Liver (tissue), 8 donors: ENCODE measurements at regions not wholly inside any gene's neighbourhood (a gene's known extent, or its start where the extent isn't known, plus 50 kb on each side); places are given as distances from the start of the nearest gene placed in this dataset.

Source experiments
- DNase-seq: peaks from one replicate; pipeline ENCODE4 v3.0.0-alpha.2; 2017; ENCODE audit warnings: low spot score
- H3K27ac ChIP-seq, 2 donors: one replicate each; pipeline ENCODE4 v1.7.0; 2013; ENCODE audit warnings: inconsistent platforms in 2 of 2, low read length in 2 of 2, control low read depth in 1 of 2, low read depth in 1 of 2, mild to moderate bottlenecking in 1 of 2
- H3K27me3 ChIP-seq, 4 donors: one replicate each; pipeline versions ENCODE4 v1.6.1 to v1.7.0; 2013; ENCODE audit warnings: low read length in 3 of 4, inconsistent platforms in 1 of 4, mild to moderate bottlenecking in 1 of 4, moderate library complexity in 1 of 4; ENCODE audit not compliant: control insufficient read depth in 4 of 4, insufficient read depth in 4 of 4
- H3K36me3 ChIP-seq, 4 donors: one replicate each; pipeline versions ENCODE4 v1.6.1 to v1.7.0; 2013; ENCODE audit warnings: low read length in 3 of 4, mild to moderate bottlenecking in 3 of 4, low read depth in 1 of 4, moderate library complexity in 1 of 4; ENCODE audit not compliant: control insufficient read depth in 4 of 4, insufficient read depth in 3 of 4
- H3K4me1 ChIP-seq, 4 donors: one replicate each; pipeline versions ENCODE4 v1.6.1 to v1.7.0; 2013; ENCODE audit warnings: low read length in 3 of 4, mild to moderate bottlenecking in 3 of 4, moderate library complexity in 1 of 4; ENCODE audit not compliant: control insufficient read depth in 4 of 4, insufficient read depth in 4 of 4
- H3K4me3 ChIP-seq, 3 donors: one replicate each; pipeline versions ENCODE4 v1.6.1 to v1.7.0; 2013; ENCODE audit warnings: low read length in 3 of 3, control low read depth in 1 of 3, low read depth in 1 of 3, mild to moderate bottlenecking in 1 of 3
- H3K9ac ChIP-seq, 2 donors: one replicate each; pipeline ENCODE4 v1.7.0; 2013; ENCODE audit warnings: low read length in 2 of 2, mild to moderate bottlenecking in 2 of 2, moderate library complexity in 2 of 2, control low read depth in 1 of 2, low read depth in 1 of 2
- H3K9me3 ChIP-seq, 4 donors: one replicate each; pipeline versions ENCODE4 v1.6.1 to v1.7.0; 2013; ENCODE audit warnings: low read length in 3 of 4; ENCODE audit not compliant: control insufficient read depth in 4 of 4
- ATF3 ChIP-seq: IDR thresholded peaks from 2 replicates; pipeline ENCODE4 v1.6.1; 2016; ENCODE audit warnings: antibody characterized with exemption
- CTCF ChIP-seq: fragments of 150-350 bp; IDR thresholded peaks from 2 replicates; pipeline ENCODE4 v1.5.1; 2017; ENCODE audit warnings: improper control_type of control experiment, low read depth, low read length; ENCODE audit not compliant: missing input control
- EGR1 ChIP-seq, 2 donors: IDR thresholded peaks; 2 replicates each; pipeline ENCODE4 v1.6.1; 2016 to 2018; ENCODE audit warnings: antibody characterized with exemption in 2 of 2, low read depth in 2 of 2
- FOXA1 ChIP-seq: IDR thresholded peaks from 2 replicates; pipeline ENCODE4 v1.6.1; 2016; ENCODE audit warnings: antibody characterized with exemption
- FOXA2 ChIP-seq: IDR thresholded peaks from 2 replicates; pipeline ENCODE4 v1.6.1; 2016; ENCODE audit warnings: antibody characterized with exemption
- GABPA ChIP-seq, 2 donors: IDR thresholded peaks in 1 of 2; conservative IDR thresholded peaks in 1 of 2; 2 replicates each; pipeline ENCODE4 v1.6.1; 2016; ENCODE audit warnings: antibody characterized with exemption in 2 of 2, mild to moderate bottlenecking in 1 of 2, moderate library complexity in 1 of 2
- HNF4A ChIP-seq, 2 donors: conservative IDR thresholded peaks; 2 replicates each; pipeline ENCODE4 v1.6.1; 2016; ENCODE audit warnings: antibody characterized with exemption in 2 of 2, mild to moderate bottlenecking in 2 of 2
- JUND ChIP-seq, 2 donors: IDR thresholded peaks; 2 replicates each; pipeline ENCODE4 v1.6.1; 2016; ENCODE audit warnings: antibody characterized with exemption in 2 of 2
- RAD21 ChIP-seq, 2 donors: IDR thresholded peaks; 2 replicates each; pipeline ENCODE4 v1.6.1; 2016; ENCODE audit warnings: antibody characterized with exemption in 2 of 2, mild to moderate bottlenecking in 2 of 2
- REST ChIP-seq: IDR thresholded peaks from 2 replicates; pipeline ENCODE4 v1.6.1; 2016; ENCODE audit warnings: antibody characterized with exemption, mild to moderate bottlenecking
- RXRA ChIP-seq, 2 donors: IDR thresholded peaks; 2 replicates each; pipeline ENCODE4 v1.6.1; 2017 to 2018; ENCODE audit warnings: antibody characterized with exemption in 2 of 2, mild to moderate bottlenecking in 1 of 2
- SP1 ChIP-seq: IDR thresholded peaks from 2 replicates; pipeline ENCODE4 v1.6.1; 2018; ENCODE audit warnings: antibody characterized with exemption, mild to moderate bottlenecking
- YY1 ChIP-seq: IDR thresholded peaks from 2 replicates; pipeline ENCODE4 v1.6.1; 2016; ENCODE audit warnings: antibody characterized with exemption, mild to moderate bottlenecking
- ZBTB33 ChIP-seq: IDR thresholded peaks from 2 replicates; pipeline ENCODE4 v1.6.1; 2016; ENCODE audit warnings: antibody characterized with exemption
- WGBS: extraction: QIAGEN DNeasy Blood & Tissue Kit; methylation state at CpG from one replicate; pipeline ENCODE4 v1.1.7; 2013; 5-methylcytosine and 5-hydroxymethylcytosine counted together
- TF ChIP-seq, protein P1 (sequence below): IDR thresholded peaks from 2 replicates; pipeline ENCODE4 v1.6.1; 2016; ENCODE audit warnings: antibody characterized with exemption
- donor health status: healthy.
- donor health status: healthy.
- donor health status: healthy.
- donor health status: healthy.
- donor health status: healthy.

GRCh38 chr3:102972350-102972749, 537.5 kb downstream of the ZPLD1 start:
- Histone ChIP-seq H3K4me3 (no peak overlapping the region), H3K27ac (no peak overlapping the region), H3K9me3 (peaks cover 0 to 2% (median 0%) of the 10 kb centered on the region in 4 donors), H3K36me3 (no peaks in the 10 kb centered on the region), H3K9ac (no peak overlapping the region), H3K27me3 (no peaks in the 10 kb centered on the region), H3K4me1 (no peaks in the 10 kb centered on the region)
- no peak for DNase-seq
- TF ChIP-seq, protein P1, sequence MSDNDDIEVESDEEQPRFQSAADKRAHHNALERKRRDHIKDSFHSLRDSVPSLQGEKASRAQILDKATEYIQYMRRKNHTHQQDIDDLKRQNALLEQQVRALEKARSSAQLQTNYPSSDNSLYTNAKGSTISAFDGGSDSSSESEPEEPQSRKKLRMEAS, result no peak
- TF ChIP-seq CTCF (no peak), GABPA (IDR thresholded peaks at IDR 0.05 in 1 of 2, conservative IDR thresholded peaks at IDR 0.05 in 1 of 2) (no peak)

DNA sequence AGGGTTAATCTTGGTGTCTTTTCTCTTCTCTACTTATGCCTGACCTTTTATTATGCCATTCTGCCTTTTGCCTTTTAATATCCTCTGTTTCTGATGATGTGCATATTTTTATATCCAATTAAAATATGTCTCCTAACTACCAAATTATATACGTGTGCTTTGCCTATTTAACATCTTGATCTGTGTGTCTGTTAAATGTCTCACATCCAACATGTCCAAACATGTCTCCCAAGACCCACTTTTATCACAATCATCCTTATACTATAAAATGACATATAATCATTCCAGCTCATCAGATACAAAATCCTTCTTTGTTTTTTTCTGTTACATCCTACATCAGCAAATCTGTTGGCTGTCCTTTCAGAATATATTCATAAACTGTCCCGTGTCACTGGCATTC, 539.5 kb downstream of the ZPLD1 start:
- Histone ChIP-seq H3K9ac (no peak overlapping the region), H3K9me3 (peaks cover 0 to 2% (median 0%) of the 10 kb centered on the region in 4 donors), H3K4me1 (no peaks in the 10 kb centered on the region), H3K27me3 (no peaks in the 10 kb centered on the region), H3K36me3 (no peaks in the 10 kb centered on the region), H3K4me3 (no peak overlapping the region), H3K27ac (no peak overlapping the region)
- TF ChIP-seq, protein P1, result no peak
- TF ChIP-seq FOXA2 (no peak), GABPA (IDR thresholded peaks at IDR 0.05 in 1 of 2, conservative IDR thresholded peaks at IDR 0.05 in 1 of 2) (no peak), SP1 (no peak), RAD21 (IDR thresholded peaks at IDR 0.05) (no peak), ZBTB33 (no peak), JUND (IDR thresholded peaks at IDR 0.05) (no peak), EGR1 (IDR thresholded peaks at IDR 0.05; ENCODE audit: low read depth in 2 of 2) (no peak), CTCF (no peak)
- 71% methylated on average over 2 of the region's 2 CpGs for WGBS
- no peak for DNase-seq

GRCh38 chr3:102979191-102979590, 544.4 kb downstream of the ZPLD1 start:
- Histone ChIP-seq H3K27me3 (no peaks in the 10 kb centered on the region), H3K9ac (no peak overlapping the region), H3K4me1 (no peaks in the 10 kb centered on the region), H3K9me3 (peaks cover 0 to 2% (median 0%) of the 10 kb centered on the region in 4 donors), H3K27ac (no peak overlapping the region), H3K36me3 (no peaks in the 10 kb centered on the region), H3K4me3 (no peak overlapping the region)
- TF ChIP-seq JUND (IDR thresholded peaks at IDR 0.05) (no peak), FOXA1 (no peak), HNF4A (conservative IDR thresholded peaks at IDR 0.05) (no peak), RAD21 (IDR thresholded peaks at IDR 0.05) (no peak), GABPA (IDR thresholded peaks at IDR 0.05 in 1 of 2, conservative IDR thresholded peaks at IDR 0.05 in 1 of 2) (no peak), FOXA2 (no peak), EGR1 (IDR thresholded peaks at IDR 0.05; ENCODE audit: low read depth in 2 of 2) (no peak), SP1 (no peak), YY1 (no peak), RXRA (IDR thresholded peaks at IDR 0.05) (no peak), REST (no peak), ATF3 (no peak)
- no peak for DNase-seq
